ENCODE measurements at regions not wholly inside any gene's neighbourhood (a gene's known extent, or its start where the extent isn't known, plus 50 kb on each side); places are given as distances from the start of the nearest gene placed in this dataset.
A peak's percentile ranks its signal among the peaks of the same experiment; 100 is the strongest.

- Histone ChIP-seq H4K20me1 (ENCODE audit: insufficient read depth) (no peaks in the 10 kb centered on the region), H3K27ac (ENCODE audit: low read depth, low read length) (no peak overlapping the region), H3K4me3 (replicated peaks in 1 of 2; ENCODE audit: low read depth in 1 of 2, low read length in 2 of 2) (no peak overlapping the region), H3K27me3 (ENCODE audit: insufficient read depth, low read length) (no peaks in the 10 kb centered on the region), H3K36me3 (ENCODE audit: control insufficient read depth in 1 of 2, insufficient read depth in 2 of 2, low read length in 2 of 2) (no peaks in the 10 kb centered on the region), H3K79me2 (ENCODE audit: insufficient read depth, low read length) (no peaks in the 10 kb centered on the region), H3K9me2 (ENCODE audit: insufficient read depth) (no peaks in the 10 kb centered on the region), H3K4me1 (ENCODE audit: control insufficient read depth in 1 of 2, insufficient read depth in 2 of 2, low read length in 2 of 2) (no peaks in the 10 kb centered on the region), H2AFZ (ENCODE audit: low read depth, low read length, poor library complexity, severe bottlenecking) (no peak overlapping the region), H3K9me3 (ENCODE audit: control insufficient read depth in 1 of 2, insufficient read depth in 1 of 2, low read depth in 1 of 2, low read length in 2 of 2) (no peaks in the 10 kb centered on the region), H3K9ac (ENCODE audit: low read length) (no peak overlapping the region), H3K4me2 (ENCODE audit: low read length) (no peak overlapping the region)
- no peak for TF ChIP-seq SP1 (IDR thresholded peaks at IDR 0.05; ENCODE audit: low read depth)
- TF ChIP-seq RAD21 (IDR thresholded peaks at IDR 0.05; ENCODE audit: low read depth) = peak; percentile 58
- ATAC-seq (no peak; the same call in 1 of the 2 replicates), DNase-seq (ENCODE audit: low read depth, low spot score) (no peak)
- POLR2A ChIA-PET = no interaction called here
- intact Hi-C loops (cut with micrococcal nuclease) = no loop called here
- BruUV-seq (replicated peaks) = no TSS peak
- CTCF ChIA-PET = no interaction called here
- RAD21 ChIA-PET (ENCODE audit: low non-redundant PET in 1 of 2, low total read pairs in 2 of 2, uncharacterized antibody in 2 of 2, unreplicated experiment in 2 of 2) = no interaction called here
These were observed 377.0 kb upstream of the NOX3 start for GRCh38 chr6:155832596-155832995.

DNA sequence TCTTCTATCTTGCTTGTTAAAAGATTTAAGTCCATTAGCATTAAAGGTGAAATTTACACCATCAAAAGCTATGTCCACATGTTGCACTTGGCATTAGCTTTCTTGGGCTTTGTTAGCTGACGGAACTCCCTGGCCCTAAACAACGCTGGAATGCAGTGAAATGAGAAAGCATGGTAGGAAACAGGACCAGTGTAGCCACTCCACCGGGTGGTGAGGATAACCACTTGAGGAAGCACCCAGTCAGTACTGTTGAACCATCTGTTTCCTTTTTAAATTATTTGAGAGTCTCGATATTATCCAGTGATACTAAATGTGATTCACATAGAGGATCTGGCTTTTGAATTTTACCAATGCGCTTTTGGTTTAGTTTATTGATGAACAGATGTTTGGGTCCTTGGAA, 374.9 kb upstream of the NOX3 start:
- Histone ChIP-seq H3K9me3 (ENCODE audit: control insufficient read depth in 1 of 2, insufficient read depth in 1 of 2, low read depth in 1 of 2, low read length in 2 of 2) (no peaks in the 10 kb centered on the region), H3K27ac (ENCODE audit: low read depth, low read length) (no peak overlapping the region), H3K79me2 (ENCODE audit: insufficient read depth, low read length) (no peaks in the 10 kb centered on the region), H3K9ac (ENCODE audit: low read length) (no peak overlapping the region), H3K4me3 (replicated peaks in 1 of 2; ENCODE audit: low read depth in 1 of 2, low read length in 2 of 2) (no peak overlapping the region), H3K4me1 (ENCODE audit: control insufficient read depth in 1 of 2, insufficient read depth in 2 of 2, low read length in 2 of 2) (no peaks in the 10 kb centered on the region), H2AFZ (ENCODE audit: low read depth, low read length, poor library complexity, severe bottlenecking) (no peak overlapping the region), H4K20me1 (ENCODE audit: insufficient read depth) (no peaks in the 10 kb centered on the region), H3K4me2 (ENCODE audit: low read length) (no peak overlapping the region), H3K9me2 (ENCODE audit: insufficient read depth) (no peaks in the 10 kb centered on the region), H3K36me3 (ENCODE audit: control insufficient read depth in 1 of 2, insufficient read depth in 2 of 2, low read length in 2 of 2) (no peaks in the 10 kb centered on the region), H3K27me3 (ENCODE audit: insufficient read depth, low read length) (no peaks in the 10 kb centered on the region)
- CTCF ChIA-PET = no interaction called here
- RAD21 ChIA-PET (ENCODE audit: low non-redundant PET in 1 of 2, low total read pairs in 2 of 2, uncharacterized antibody in 2 of 2, unreplicated experiment in 2 of 2) = no interaction called here
- ATAC-seq (no peak), DNase-seq (ENCODE audit: low read depth, low spot score) (no peak)
- POLR2A ChIA-PET = no interaction called here
- BruUV-seq (replicated peaks) = no TSS peak
- intact Hi-C loops (cut with micrococcal nuclease) = no loop called here
- no peak for TF ChIP-seq TCF7L2 (IDR thresholded peaks at IDR 0.05; ENCODE audit: borderline replicate concordance, extremely low read depth, insufficient read depth, insufficient read length)
- no peak for TF ChIP-seq POLR2AphosphoS5 (IDR thresholded peaks at IDR 0.05; ENCODE audit: low read depth, low read length)
- no peak for TF ChIP-seq ZBTB33 (IDR thresholded peaks at IDR 0.05; ENCODE audit: extremely low read depth, insufficient replicate concordance, low read length)
- TF ChIP-seq YY1 (IDR thresholded peaks at IDR 0.05; ENCODE audit: extremely low read depth, insufficient replicate concordance, low read depth, low read length) = no peak
